Right ventricle myocardium superior (tissue), 1 donor: ENCODE measurements at regions not wholly inside any gene's neighbourhood (a gene's known extent, or its start where the extent isn't known, plus 50 kb on each side); places are given as distances from the start of the nearest gene placed in this dataset.
"Not testable (repeated sequence)": the region's sequence is repeated elsewhere in the genome, so short reads cannot be mapped to it uniquely, and the experiment has no call there.

Experiments
- ATAC-seq: fragments of 200-7000 bp; cut with Tn5 transposase; one replicate; pipeline ENCODE4 v1.9.1; 2020; ENCODE audit warnings: mild to moderate bottlenecking; ENCODE audit not compliant: poor library complexity
- DNase-seq: peaks from one replicate; pipeline ENCODE4 v3.0.0-alpha.2; 2020
- intact Hi-C: fragments of 100-400 bp; cut with DNase I; formaldehyde crosslinking; loops from one replicate; pipeline ENCODE4 v1.11.2; 2022
- donor health status: DM: no; HTN: yes; CAD: no; lungs with severe emphysema.

GRCh38 chr16:18077910-18078309, 258.6 kb downstream of the NPIPA8 start:
- DNase-seq, ATAC-seq, intact Hi-C loops: not testable (repeated sequence)

GRCh38 chr16:18072161-18072560, 264.4 kb downstream of the NPIPA8 start:
- no peak for ATAC-seq
- DNase-seq, result no peak
- intact Hi-C loops, result no loop called here

- DNase-seq (no peak), ATAC-seq (no peak)
- intact Hi-C loops, result no loop called here
Observed at GRCh38 chr16:18069683-18070082, 266.9 kb downstream of the NPIPA8 start.

GRCh38 chr16:18068477-18068876, 268.1 kb downstream of the NPIPA8 start:
- DNase-seq (no peak), ATAC-seq (no peak)
- intact Hi-C loops, result no loop called here

GRCh38 chr16:18062713-18063112, 273.8 kb downstream of the NPIPA8 start:
- intact Hi-C loops, result no loop called here
- no peak for ATAC-seq
- no peak for DNase-seq

GRCh38 chr16:18060351-18060750, 276.2 kb downstream of the NPIPA8 start:
- intact Hi-C loops, result no loop called here
- DNase-seq (no peak), ATAC-seq (no peak)

- intact Hi-C loops, result no loop called here
- no peak for DNase-seq
- ATAC-seq, result no peak
Observed at GRCh38 chr16:18059577-18059976, 277.0 kb downstream of the NPIPA8 start.

GRCh38 chr16:18059089-18059488, 277.4 kb downstream of the NPIPA8 start:
- intact Hi-C loops, result no loop called here
- ATAC-seq (no peak), DNase-seq (no peak)

- ATAC-seq (no peak), DNase-seq (no peak)
- intact Hi-C loops, result no loop called here
Observed at GRCh38 chr16:18055411-18055916, 281.1 kb downstream of the NPIPA8 start.

- ATAC-seq, result no peak
- intact Hi-C loops, result no loop called here
- DNase-seq, result no peak
Observed at GRCh38 chr16:18050777-18051176, 285.8 kb downstream of the NPIPA8 start.

- intact Hi-C loops, result no loop called here
- ATAC-seq, result no peak
- no peak for DNase-seq
Observed at GRCh38 chr16:18050234-18050633, 286.3 kb downstream of the NPIPA8 start.

GRCh38 chr16:18049547-18050133, 286.9 kb downstream of the NPIPA8 start:
- no peak for DNase-seq
- no peak for ATAC-seq
- intact Hi-C loops, result no loop called here

- intact Hi-C loops, result no loop called here
- DNase-seq (no peak), ATAC-seq (no peak)
Observed at GRCh38 chr16:18048853-18049546, 287.5 kb downstream of the NPIPA8 start.

GRCh38 chr16:18047761-18048160, 288.8 kb downstream of the NPIPA8 start:
- DNase-seq (no peak), ATAC-seq (no peak)
- intact Hi-C loops, result no loop called here

- intact Hi-C loops, result no loop called here
- no peak for ATAC-seq
- no peak for DNase-seq
Observed at GRCh38 chr16:18045356-18045755, 291.2 kb downstream of the NPIPA8 start.

- ATAC-seq (no peak), DNase-seq (no peak)
- intact Hi-C loops, result no loop called here
Observed at GRCh38 chr16:18041864-18042834, 294.4 kb downstream of the NPIPA8 start.

GRCh38 chr16:18039931-18040330, 296.6 kb downstream of the NPIPA8 start:
- ATAC-seq (no peak), DNase-seq (no peak)
- intact Hi-C loops, result no loop called here

GRCh38 chr16:18037051-18037450, 299.5 kb downstream of the NPIPA8 start:
- DNase-seq (no peak), ATAC-seq (no peak)
- intact Hi-C loops, result no loop called here

- intact Hi-C loops, result no loop called here
- DNase-seq, result no peak
- ATAC-seq, result no peak
Observed at GRCh38 chr16:18024611-18025010, 311.9 kb downstream of the NPIPA8 start.
